HL-60/S4 treated with retinoic acid at 250 ng/mL for 4 days and 3 days (cell line): ENCODE measurements at regions not wholly inside any gene's neighbourhood (a gene's known extent, or its start where the extent isn't known, plus 50 kb on each side); places are given as distances from the start of the nearest gene placed in this dataset.
"Not testable (repeated sequence)": the region's sequence is repeated elsewhere in the genome, so short reads cannot be mapped to it uniquely, and the experiment has no call there.

Experiments
- in situ Hi-C: fragments of 300-500 bp; cut with MboI; formaldehyde crosslinking; loops from 2 replicates; pipeline ENCODE4 v1.7.0; 2022; ENCODE audit warnings: low sequenced_read_pairs

DNA sequence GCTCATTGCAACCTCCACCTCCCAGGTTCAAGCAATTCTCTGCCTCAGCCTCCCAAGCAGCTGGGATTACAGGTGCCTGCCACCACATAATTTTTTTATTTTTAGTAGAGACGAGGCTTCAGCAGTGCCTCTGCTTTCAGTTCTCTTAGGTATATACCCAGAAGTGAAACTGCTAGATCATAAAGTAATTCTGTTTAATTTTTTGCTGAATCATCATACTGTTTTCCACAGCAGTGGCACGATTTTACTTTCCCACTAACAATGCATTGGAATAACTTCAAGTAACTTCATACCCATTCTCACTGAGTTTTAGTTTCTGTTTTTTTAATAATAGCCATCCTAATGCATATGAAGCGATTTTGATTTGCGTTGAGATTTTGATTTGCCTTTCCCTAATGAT lies 148.0 kb upstream of the G2E3 start:
- in situ Hi-C loops: no loop called here

- in situ Hi-C loops: not testable (repeated sequence)
Observed at GRCh38 chr14:30413184-30413583, 145.8 kb upstream of the G2E3 start.

DNA sequence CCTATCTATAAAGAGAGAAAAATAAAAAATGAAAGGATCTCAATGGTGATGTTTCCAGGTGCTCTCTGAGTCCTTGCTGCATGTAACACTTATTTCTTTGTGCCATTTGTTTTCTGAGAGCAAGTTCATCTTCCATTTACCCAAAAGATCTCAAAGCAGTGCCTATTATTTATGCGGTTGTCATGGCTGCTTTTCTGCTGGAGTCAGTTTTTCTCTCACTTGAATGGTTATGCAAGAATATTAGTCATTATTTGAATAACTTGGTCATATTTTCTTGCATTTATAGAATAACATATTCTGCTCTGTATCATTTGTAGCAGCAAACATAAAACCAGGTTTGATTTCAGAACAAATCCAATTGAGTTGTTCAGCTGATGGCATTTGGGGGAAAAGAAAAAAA lies 141.8 kb upstream of the G2E3 start:
- in situ Hi-C loops: no loop called here

DNA sequence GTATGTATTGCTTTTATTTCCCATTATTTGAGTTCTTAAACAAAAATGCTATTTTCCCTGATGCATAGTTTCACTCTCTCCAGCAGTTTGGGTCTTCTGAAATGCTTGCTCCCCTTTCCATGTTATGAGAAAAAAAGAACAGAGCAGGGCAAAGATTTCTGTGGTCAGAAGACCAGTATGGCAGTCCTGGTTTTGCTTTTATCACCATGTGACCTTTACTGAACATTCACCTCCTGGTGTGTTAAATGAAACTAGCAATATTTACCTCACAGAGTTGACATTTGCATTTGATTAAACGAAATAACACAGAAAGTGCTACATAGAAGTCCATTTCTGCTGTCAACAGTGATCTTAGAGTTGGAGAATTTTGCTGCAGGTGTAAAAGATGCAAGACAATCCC lies 141.0 kb upstream of the G2E3 start:
- in situ Hi-C loops: no loop called here

DNA sequence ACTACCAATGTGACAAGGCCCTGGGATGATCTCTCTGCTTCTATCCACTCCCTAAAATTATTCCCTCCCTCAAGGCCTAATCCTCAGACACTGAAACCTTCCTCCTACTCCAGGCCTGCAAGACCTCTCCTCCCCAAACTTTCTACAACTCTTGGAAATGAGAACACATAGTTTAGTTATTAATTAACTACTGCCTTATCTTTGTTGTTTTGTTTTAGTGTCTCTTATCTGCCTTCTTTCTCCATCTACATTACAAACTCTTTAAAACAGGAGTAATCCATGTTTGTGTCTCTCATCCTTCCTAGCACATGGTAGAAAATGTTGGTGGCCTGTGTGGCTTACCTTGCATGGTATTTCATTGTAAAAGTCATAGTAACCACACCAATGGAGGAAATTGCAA lies 139.9 kb upstream of the G2E3 start:
- in situ Hi-C loops: no loop called here

- in situ Hi-C loops: no loop called here
Observed at GRCh38 chr14:30420515-30420914, 138.4 kb upstream of the G2E3 start.

- in situ Hi-C loops: no loop called here
Observed at GRCh38 chr14:30426463-30426862, 132.5 kb upstream of the G2E3 start.

DNA sequence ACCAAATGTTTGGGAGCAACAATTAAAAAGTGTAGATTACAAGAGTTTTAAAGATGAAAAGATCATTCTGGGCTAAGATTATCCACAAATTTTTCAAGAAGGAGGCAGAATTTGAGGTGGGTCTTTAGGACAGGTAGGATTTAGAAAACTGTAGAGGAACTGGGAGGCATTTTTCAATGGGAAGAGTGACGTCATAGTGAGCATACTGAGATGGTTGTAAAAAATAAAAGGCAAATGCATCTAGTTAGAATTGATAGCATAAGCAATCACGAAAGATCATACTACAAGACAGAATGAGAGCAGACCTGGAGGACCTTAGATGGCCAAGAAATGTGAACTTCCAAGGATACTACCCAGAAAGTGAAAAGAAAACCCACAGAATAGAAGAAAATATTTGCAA lies 131.6 kb upstream of the G2E3 start:
- in situ Hi-C loops: no loop called here

- in situ Hi-C loops: no loop called here
Observed at GRCh38 chr14:30427846-30428245, 131.1 kb upstream of the G2E3 start.

GRCh38 chr14:30431552-30431951 lies 127.4 kb upstream of the G2E3 start:
- in situ Hi-C loops: no loop called here

- in situ Hi-C loops: no loop called here
Observed at GRCh38 chr14:30440961-30441360, 118.0 kb upstream of the G2E3 start.

- in situ Hi-C loops: no loop called here
Observed at GRCh38 chr14:30443368-30444007, 115.5 kb upstream of the G2E3 start.

DNA sequence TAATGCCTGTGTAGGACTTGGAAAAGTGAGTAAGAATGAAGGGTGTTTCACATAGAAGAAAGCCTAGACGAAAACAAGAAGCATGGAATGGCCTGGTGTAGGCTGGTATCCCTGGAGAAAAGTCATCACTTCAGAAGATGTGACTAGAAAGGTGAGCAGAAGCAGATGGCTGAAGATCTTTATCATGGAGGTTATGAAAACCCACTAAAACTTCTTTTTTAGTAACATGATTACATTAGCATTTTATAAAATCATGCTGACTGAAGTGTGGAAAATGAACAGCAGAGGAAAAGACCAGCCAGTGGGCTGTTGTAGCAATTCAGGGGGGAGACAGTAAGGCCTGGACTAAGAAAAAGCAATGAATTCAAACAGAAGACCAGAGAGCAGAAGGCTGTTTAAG lies 114.5 kb upstream of the G2E3 start:
- in situ Hi-C loops: no loop called here

- in situ Hi-C loops: no loop called here
Observed at GRCh38 chr14:30445011-30445793, 113.8 kb upstream of the G2E3 start.

- in situ Hi-C loops: no loop called here
Observed at GRCh38 chr14:30445852-30446251, 113.1 kb upstream of the G2E3 start.

- in situ Hi-C loops: no loop called here
Observed at GRCh38 chr14:30450631-30451545, 108.1 kb upstream of the G2E3 start.

GRCh38 chr14:30456296-30456695 lies 102.7 kb upstream of the G2E3 start:
- in situ Hi-C loops: no loop called here

DNA sequence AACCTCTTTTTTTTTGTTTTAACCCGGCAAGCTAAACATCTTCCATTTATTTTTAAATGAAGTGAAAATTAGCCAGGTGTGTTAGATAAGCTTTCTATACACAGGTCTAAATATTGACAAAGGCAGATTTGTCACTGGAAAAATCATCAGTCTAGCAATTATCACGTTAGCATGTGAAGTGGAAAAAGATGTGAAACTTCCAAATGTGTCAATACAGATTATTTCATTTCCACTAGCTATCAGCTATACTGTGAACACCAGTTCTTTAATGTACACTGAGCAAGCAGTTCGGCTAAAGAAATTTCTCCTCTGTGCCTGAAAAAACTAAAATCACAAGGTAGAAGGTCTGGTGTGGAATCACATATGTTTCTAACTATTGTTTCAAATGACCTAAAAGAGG lies 96.6 kb upstream of the G2E3 start:
- in situ Hi-C loops: no loop called here

DNA sequence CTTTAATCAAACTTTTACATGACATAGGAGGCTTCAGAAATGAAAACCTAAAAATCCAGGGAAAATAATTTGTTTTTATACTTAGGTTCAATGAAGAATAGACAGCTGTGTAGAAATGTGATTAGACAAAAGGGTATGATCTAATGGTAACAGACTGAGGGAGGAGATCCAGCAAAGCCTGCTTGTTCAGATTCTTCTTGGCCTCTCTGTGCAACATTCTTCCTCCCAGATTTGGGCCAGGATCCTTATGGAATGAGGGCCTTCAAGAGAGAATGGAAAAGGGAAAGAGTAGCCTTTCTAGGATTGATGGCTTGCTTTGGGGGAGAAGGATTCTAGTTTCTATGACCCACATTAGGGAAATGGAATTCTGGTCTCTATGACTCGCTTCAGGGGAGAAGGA lies 94.5 kb upstream of the G2E3 start:
- in situ Hi-C loops: no loop called here

GRCh38 chr14:30468354-30468753 lies 90.6 kb upstream of the G2E3 start:
- in situ Hi-C loops: no loop called here

- in situ Hi-C loops: no loop called here
Observed at GRCh38 chr14:30471980-30472379, 87.0 kb upstream of the G2E3 start.
